K562 (cell line): ENCODE measurements at regions not wholly inside any gene's neighbourhood (a gene's known extent, or its start where the extent isn't known, plus 50 kb on each side); places are given as distances from the start of the nearest gene placed in this dataset.

Experiments
- ATAC-seq: fragments of 200-7000 bp; cut with Tn5 transposase; 3 replicates; pipeline ENCODE4 v1.9.1; 2020; ENCODE audit warnings: moderate library complexity
- BruUV-seq: library from RNA; stranded (reverse); fragments of 400-500 nt; replicated peaks from 2 replicates; lab custom pipeline; 2021; lab: Mats Ljungman, UMichigan
- CTCF ChIA-PET: fragments of 300-600 bp; formaldehyde crosslinking; extraction: SDS; loops from one replicate; lab custom pipeline; 2021; ENCODE audit warnings: low intra/inter-chr PET ratio; lab: Yijun Ruan, JAX
- POLR2A ChIA-PET: fragments of 300-600, 350-650 bp; sonication (Branson Sonifier 250); formaldehyde crosslinking; extraction: SDS; loops from one replicate; lab custom pipeline; 2021; ENCODE audit warnings: antibody characterized with exemption, inconsistent platforms; lab: Yijun Ruan, JAX
- DNase-seq, 4 experiments: peaks; one replicate each; pipeline versions ENCODE4 v3.0.0 to v3.0.0-alpha.2; 2011 to 2018; ENCODE audit warnings: low spot score in 3 of 4, mixed read lengths in 3 of 4; ENCODE audit errors: extremely low read depth in 1 of 4
- FAIRE-seq: peaks from 2 replicates; lab custom pipeline; 2011; peaks lifted over from hg19 to GRCh38; lab: Jason Lieb, UNC
- H2AFZ ChIP-seq: 2 replicates; pipeline ENCODE4 v1.6.0; 2011; ENCODE audit warnings: low read depth, low read length, control low read depth, inconsistent platforms
- H3K27ac ChIP-seq: fragments of 200-600 bp; 3 replicates; pipeline ENCODE4 v1.8.0; 2011; ENCODE audit warnings: low read depth, mild to moderate bottlenecking, control low read depth, inconsistent platforms, low read length, moderate library complexity, mixed read lengths; ENCODE audit errors: extremely low read depth
- H3K27me3 ChIP-seq, 2 experiments: fragments of 300-600 bp in 1 of 2; 2 replicates in 1 of 2; 3 replicates in 1 of 2; pipeline versions ENCODE4 v1.6.0 to v1.8.0; 2011; ENCODE audit warnings: inconsistent platforms in 2 of 2, low read length in 2 of 2, mild to moderate bottlenecking in 1 of 2, mixed read lengths in 1 of 2, moderate library complexity in 1 of 2; ENCODE audit not compliant: control insufficient read depth in 2 of 2, insufficient read depth in 2 of 2
- H3K36me3 ChIP-seq: fragments of 300-600 bp; 3 replicates; pipeline ENCODE4 v1.8.0; 2011; ENCODE audit warnings: mild to moderate bottlenecking, low read length, inconsistent platforms; ENCODE audit not compliant: control insufficient read depth, insufficient read depth
- H3K4me1 ChIP-seq, 2 experiments: fragments of 200-600 bp in 1 of 2; replicated peaks in 1 of 2; 2 replicates in 1 of 2; 3 replicates in 1 of 2; pipeline versions ENCODE4 v1.5.1 to v1.8.0; 2011; ENCODE audit warnings: inconsistent platforms in 2 of 2, low read length in 2 of 2, mild to moderate bottlenecking in 1 of 2, mixed read lengths in 1 of 2, moderate library complexity in 1 of 2; ENCODE audit not compliant: control insufficient read depth in 2 of 2, insufficient read depth in 2 of 2
- H3K4me2 ChIP-seq: 2 replicates; pipeline ENCODE4 v1.6.1; 2011; ENCODE audit warnings: low read length, control low read depth, inconsistent platforms, mixed read lengths; ENCODE audit not compliant: insufficient read depth
- H3K4me3 ChIP-seq: fragments of 200-600 bp; sonication (generic), shearing (Covaris generic); 2 replicates; pipeline ENCODE4 v1.5.1; 2016; ENCODE audit warnings: control low read depth, inconsistent platforms
- H3K79me2 ChIP-seq: fragments of 200-600 bp; 3 replicates; pipeline ENCODE4 v1.8.0; 2011; ENCODE audit warnings: low read length, inconsistent platforms; ENCODE audit not compliant: control insufficient read depth, insufficient read depth
- H3K9ac ChIP-seq, 2 experiments: 2 replicates each; pipeline versions ENCODE4 v1.6.0 to v1.6.1; 2011; ENCODE audit warnings: low read depth in 2 of 2, low read length in 2 of 2, control low read depth in 1 of 2, inconsistent platforms in 1 of 2, mild to moderate bottlenecking in 1 of 2, mixed read lengths in 1 of 2; ENCODE audit not compliant: insufficient read depth in 1 of 2
- H3K9me1 ChIP-seq: one replicate; pipeline ENCODE4 v1.6.0; 2011; ENCODE audit warnings: inconsistent platforms, mild to moderate bottlenecking, low read length, moderate library complexity; ENCODE audit not compliant: control insufficient read depth, insufficient read depth
- H3K9me3 ChIP-seq: replicated peaks from 2 replicates; pipeline ENCODE4 v1.5.1; 2011; ENCODE audit warnings: low read depth, low read length, inconsistent platforms; ENCODE audit not compliant: control insufficient read depth, insufficient read depth
- H4K20me1 ChIP-seq: replicated peaks from 2 replicates; pipeline ENCODE4 v1.6.1; 2011; ENCODE audit warnings: low read length, inconsistent platforms, mixed read lengths; ENCODE audit not compliant: control insufficient read depth, insufficient read depth
- CBFA2T3 ChIP-seq: fragments of 450-650 bp; IDR thresholded peaks from 2 replicates; pipeline ENCODE4 v1.6.1; 2017
- CTBP1 ChIP-seq: fragments of 450-650 bp; IDR thresholded peaks from 2 replicates; pipeline ENCODE4 v1.6.1; 2016; ENCODE audit warnings: borderline replicate concordance
- DPF2 ChIP-seq: fragments of 450-650 bp; IDR thresholded peaks from 2 replicates; pipeline ENCODE4 v1.6.1; 2016
- EP300 ChIP-seq: IDR thresholded peaks from 2 replicates; pipeline ENCODE4 v1.6.1; 2012; ENCODE audit warnings: low read length, improper control_type of control experiment
- FOS ChIP-seq: IDR thresholded peaks from 3 replicates; pipeline ENCODE4 v1.6.1; 2011; ENCODE audit not compliant: insufficient read length; ENCODE audit errors: extremely low read depth
- GATA2 ChIP-seq: sonication (generic); formaldehyde crosslinking; IDR thresholded peaks from 2 replicates; pipeline ENCODE4 v1.4.0; 2020; ENCODE audit warnings: mild to moderate bottlenecking, missing genetic modification reagents
- JUND ChIP-seq, 2 experiments: IDR thresholded peaks; 2 replicates in 1 of 2; 3 replicates in 1 of 2; pipeline ENCODE4 v1.6.1; 2011; ENCODE audit warnings: borderline replicate concordance in 2 of 2, low read depth in 2 of 2, low read length in 2 of 2, improper control_type of control experiment in 1 of 2, missing biosample characterization in 1 of 2, missing genetic modification characterization in 1 of 2, missing genetic modification reagents in 1 of 2
- KLF13 ChIP-seq: fragments of 450-650 bp; IDR thresholded peaks from 2 replicates; pipeline ENCODE4 v1.6.1; 2016; ENCODE audit warnings: missing genetic modification characterization, low read depth, mild to moderate bottlenecking, missing compliant biosample characterization, moderate library complexity, borderline replicate concordance
- LEF1 ChIP-seq: fragments of 450-650 bp; IDR thresholded peaks from 2 replicates; pipeline ENCODE4 v1.6.1; 2016; ENCODE audit warnings: mild to moderate bottlenecking
- MECOM ChIP-seq: fragments of 250-450 bp; sonication (Bioruptor Pico); IDR thresholded peaks from 2 replicates; pipeline ENCODE4 v1.8.0; 2022; ENCODE audit warnings: inconsistent platforms
- MEIS2 ChIP-seq: fragments of 450-650 bp; IDR thresholded peaks from 2 replicates; pipeline ENCODE4 v1.6.1; 2014; ENCODE audit warnings: mild to moderate bottlenecking; ENCODE audit not compliant: partially characterized antibody
- PHTF2 ChIP-seq: fragments of 250-450 bp; sonication (Bioruptor Pico); IDR thresholded peaks from 2 replicates; pipeline ENCODE4 v1.5.0; 2021; ENCODE audit warnings: mild to moderate bottlenecking
- SNIP1 ChIP-seq: fragments of 450-650 bp; IDR thresholded peaks from 2 replicates; pipeline ENCODE4 v1.7.1; 2017; ENCODE audit warnings: low read depth, mild to moderate bottlenecking
- SOX6 ChIP-seq: fragments of 450-650 bp; IDR thresholded peaks from 2 replicates; pipeline ENCODE4 v1.6.1; 2014; ENCODE audit warnings: mild to moderate bottlenecking
- TAL1 ChIP-seq: fragments of 450-650 bp; IDR thresholded peaks from 2 replicates; pipeline ENCODE4 v1.6.1; 2016; ENCODE audit warnings: mild to moderate bottlenecking
- TCF3 ChIP-seq: sonication (generic); formaldehyde crosslinking; IDR thresholded peaks from 2 replicates; pipeline ENCODE4 v1.4.0; 2020; ENCODE audit warnings: mild to moderate bottlenecking, missing genetic modification reagents
- ZNF384 ChIP-seq: IDR thresholded peaks from 2 replicates; pipeline ENCODE4 v1.6.1; 2012; ENCODE audit warnings: low read depth, low read length, improper control_type of control experiment
- WGBS: fragments of 100-300 bp; shearing (Covaris generic); methylation state at CpG from one replicate; pipeline ENCODE4 v1.1.6; 2016; ENCODE audit warnings: low coverage, mixed read lengths; ENCODE audit not compliant: insufficient coverage; ENCODE audit errors: missing lambda C conversion rate; 5-methylcytosine and 5-hydroxymethylcytosine counted together
- in situ Hi-C: fragments of 300-500 bp; cut with MboI; formaldehyde crosslinking; loops from 4 replicates; pipeline ENCODE4 v1.15.0; 2018; ENCODE audit warnings: inconsistent platforms, mixed read lengths
- intact Hi-C: fragments of 100-400 bp; cut with micrococcal nuclease; formaldehyde crosslinking; loops from 2 replicates; pipeline ENCODE4 v1.14.2; 2022
- TF ChIP-seq, protein P1 (sequence below): fragments of 200-800 bp; sonication (Bioruptor generic); IDR thresholded peaks from 2 replicates; pipeline ENCODE4 v1.6.1; 2017; ENCODE audit warnings: missing genetic modification characterization, missing compliant biosample characterization

GRCh38 chr10:21334891-21335696 is 190.4 kb downstream of the SKIDA1 start:
- Histone ChIP-seq H3K36me3 (no peaks in the 10 kb centered on the region), H3K9me3 (no peaks in the 10 kb centered on the region), H4K20me1 (0 out of 2 replicates have a peak, but pooled peaks cover 5% of the 10 kb centered on the region), H3K4me2 (peak overlapping the region; percentile 51), H3K9ac (no peak overlapping the region), H2AFZ (peak overlapping the region; percentile 29), H3K9me1 (no peaks in the 10 kb centered on the region), H3K4me1 (peaks cover 10 to 21% of the 10 kb centered on the region in 2 experiments), H3K27ac (no peak overlapping the region), H3K79me2 (no peaks in the 10 kb centered on the region), H3K4me3 (no peak overlapping the region), H3K27me3 (no peaks in the 10 kb centered on the region)
- intact Hi-C loops (no loop called here), in situ Hi-C loops (no loop called here)
- ATAC-seq (peak; percentile 82), DNase-seq (peak; percentile 54 to 85 (median 65)), FAIRE-seq (peak; percentile 74)
- no TSS peak for BruUV-seq
- ChIA-PET POLR2A (interaction anchor here (0.8 to 0.9 kb wide), 4 partner anchors 15 to 279 kb away, joined by 3 read pairs; no protein-coding TSS in a partner anchor), CTCF (no interaction called here)
- 9% methylated on average over 14 of the region's 14 CpGs for WGBS
- peak; percentile 59 for TF ChIP-seq CBFA2T3
- peak; percentile 87 for TF ChIP-seq ZNF384
- no peak for TF ChIP-seq PHTF2
- no peak for TF ChIP-seq SNIP1
- TF ChIP-seq CTBP1: peak; percentile 90
- TF ChIP-seq TAL1: peak; percentile 23; the same call in 1 of the 2 replicates
- TF ChIP-seq JUND (IDR thresholded peaks at IDR 0.05; ENCODE audit: borderline replicate concordance, low read depth, low read length): peak; percentile 93
- TF ChIP-seq JUND (tag; IDR thresholded peaks at IDR 0.05; ENCODE audit: borderline replicate concordance, low read depth, low read length): peak; percentile 89; the same call in 2 of the 3 replicates
- TF ChIP-seq FOS: peak; percentile 58
- TF ChIP-seq SOX6: peak; percentile 60; the same call in 1 of the 2 replicates
- TF ChIP-seq, protein P1, sequence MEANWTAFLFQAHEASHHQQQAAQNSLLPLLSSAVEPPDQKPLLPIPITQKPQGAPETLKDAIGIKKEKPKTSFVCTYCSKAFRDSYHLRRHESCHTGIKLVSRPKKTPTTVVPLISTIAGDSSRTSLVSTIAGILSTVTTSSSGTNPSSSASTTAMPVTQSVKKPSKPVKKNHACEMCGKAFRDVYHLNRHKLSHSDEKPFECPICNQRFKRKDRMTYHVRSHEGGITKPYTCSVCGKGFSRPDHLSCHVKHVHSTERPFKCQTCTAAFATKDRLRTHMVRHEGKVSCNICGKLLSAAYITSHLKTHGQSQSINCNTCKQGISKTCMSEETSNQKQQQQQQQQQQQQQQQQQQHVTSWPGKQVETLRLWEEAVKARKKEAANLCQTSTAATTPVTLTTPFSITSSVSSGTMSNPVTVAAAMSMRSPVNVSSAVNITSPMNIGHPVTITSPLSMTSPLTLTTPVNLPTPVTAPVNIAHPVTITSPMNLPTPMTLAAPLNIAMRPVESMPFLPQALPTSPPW (CRISPR knock-in tag): peak; percentile 37; the same call in 1 of the 2 replicates
- peak; percentile 43; the same call in 1 of the 2 replicates for TF ChIP-seq EP300
- TF ChIP-seq GATA2 (CRISPR knock-in tag): peak; percentile 37; the same call in 1 of the 2 replicates
- peak; percentile 50 for TF ChIP-seq TCF3 (CRISPR knock-in tag)
- TF ChIP-seq MEIS2: peak; percentile 77
- TF ChIP-seq KLF13 (tag): 0 out of 2 replicates have a peak, but pooled peaks have one; percentile 34
- peak; percentile 83 for TF ChIP-seq DPF2
- TF ChIP-seq LEF1: peak; percentile 64; the same call in 1 of the 2 replicates
- TF ChIP-seq MECOM (CRISPR knock-in tag): peak; percentile 60; the same call in 1 of the 2 replicates
